ENCODE measurements at regions not wholly inside any gene's neighbourhood (a gene's known extent, or its start where the extent isn't known, plus 50 kb on each side); places are given as distances from the start of the nearest gene placed in this dataset.

GRCh38 chr18:71189581-71189980 is 900.7 kb downstream of the SOCS6 start:
- DNase-seq: no peak

- no peak for DNase-seq
These were observed 879.8 kb downstream of the SOCS6 start for GRCh38 chr18:71168557-71169145.

GRCh38 chr18:71136487-71136886 is 847.6 kb downstream of the SOCS6 start:
- DNase-seq: no peak

GRCh38 chr18:71134122-71134521 is 845.3 kb downstream of the SOCS6 start:
- DNase-seq: no peak

- DNase-seq: no peak
These were observed 843.1 kb downstream of the SOCS6 start for GRCh38 chr18:71131918-71132317.

- no peak for DNase-seq
These were observed 841.5 kb downstream of the SOCS6 start for GRCh38 chr18:71130351-71130750.

GRCh38 chr18:71125581-71125980 is 836.7 kb downstream of the SOCS6 start:
- no peak for DNase-seq

GRCh38 chr18:71116535-71116934 is 827.7 kb downstream of the SOCS6 start:
- DNase-seq: no peak

- no peak for DNase-seq
These were observed 826.4 kb downstream of the SOCS6 start for GRCh38 chr18:71115261-71115660.

GRCh38 chr18:71114550-71115210 is 825.8 kb downstream of the SOCS6 start:
- DNase-seq: no peak

- DNase-seq: no peak
These were observed 818.4 kb downstream of the SOCS6 start for GRCh38 chr18:71107244-71107643.

GRCh38 chr18:71106701-71107100 is 817.9 kb downstream of the SOCS6 start:
- DNase-seq: no peak

- no peak for DNase-seq
These were observed 817.2 kb downstream of the SOCS6 start for GRCh38 chr18:71105994-71106546.

- no peak for DNase-seq
These were observed 816.4 kb downstream of the SOCS6 start for GRCh38 chr18:71105078-71105819.

- DNase-seq: no peak
These were observed 790.8 kb downstream of the SOCS6 start for GRCh38 chr18:71079606-71080005.

GRCh38 chr18:71077451-71077850 is 788.6 kb downstream of the SOCS6 start:
- DNase-seq: no peak

GRCh38 chr18:71075147-71075546 is 786.3 kb downstream of the SOCS6 start:
- DNase-seq: no peak

- DNase-seq: no peak
These were observed 779.5 kb downstream of the SOCS6 start for GRCh38 chr18:71068338-71068737.

GRCh38 chr18:71049893-71050292 is 761.0 kb downstream of the SOCS6 start:
- DNase-seq: no peak

- DNase-seq: no peak
These were observed 759.0 kb downstream of the SOCS6 start for GRCh38 chr18:71047882-71048281.

- DNase-seq: no peak
These were observed 756.7 kb downstream of the SOCS6 start for GRCh38 chr18:71045331-71046065.

- no peak for DNase-seq
These were observed 751.3 kb downstream of the SOCS6 start for GRCh38 chr18:71040161-71040560.

- DNase-seq: no peak
These were observed 749.4 kb downstream of the SOCS6 start for GRCh38 chr18:71038196-71038595.

Data from suppressor macrophage treated with lipopolysaccharide for 4 hours (primary cell).